ENCODE measurements at regions not wholly inside any gene's neighbourhood (a gene's known extent, or its start where the extent isn't known, plus 50 kb on each side); places are given as distances from the start of the nearest gene placed in this dataset.

GRCh38 chr4:96097040-96097607 lies 257.2 kb downstream of the PDHA2 start:
- intact Hi-C loops (cut with micrococcal nuclease): no loop called here

GRCh38 chr4:96097693-96098092 lies 257.8 kb downstream of the PDHA2 start:
- ChIA-PET CTCF (interaction anchor here (1.1 to 1.3 kb wide), 2 partner anchors 10 to 11 kb away, joined by 3 read pairs; no protein-coding TSS in a partner anchor), POLR2A (no interaction called here)
- intact Hi-C loops (cut with micrococcal nuclease) (no loop called here), dilution Hi-C loops (cut with MboI; ENCODE audit: extremely low pct_ligation_motif_present, low sequenced_read_pairs) (no loop called here)
- Histone ChIP-seq H3K79me2 (ENCODE audit: control insufficient read depth, insufficient read depth, low read length) (no peaks in the 10 kb centered on the region), H3K36me3 (ENCODE audit: control insufficient read depth in 2 of 2, extremely low read depth in 1 of 2, insufficient read depth in 2 of 2, low read length in 2 of 2) (no peaks in the 10 kb centered on the region), H3K27ac (ENCODE audit: insufficient read depth, low read depth, low read length) (no peak overlapping the region), H3K4me2 (ENCODE audit: insufficient read depth, low read length) (no peak overlapping the region), H3K9me3 (replicated peaks; ENCODE audit: control insufficient read depth, insufficient read depth, low read length) (no peaks in the 10 kb centered on the region), H3K9me1 (replicated peaks; ENCODE audit: control insufficient read depth, extremely low read depth, insufficient read depth, low read length) (no peaks in the 10 kb centered on the region), H3K9ac (replicated peaks; ENCODE audit: extremely low read depth, insufficient read depth, low read length) (no peak overlapping the region), H2AFZ (ENCODE audit: low read depth, low read length) (no peak overlapping the region), H3K27me3 (ENCODE audit: control insufficient read depth in 2 of 2, insufficient read depth in 2 of 2, low read length in 2 of 2) (no peaks in the 10 kb centered on the region), H3K4me1 (ENCODE audit: control insufficient read depth, extremely low read depth, insufficient read depth, low read length) (peaks cover 2% of the 10 kb centered on the region), H3K4me3 (replicated peaks in 1 of 3; ENCODE audit: insufficient read depth in 1 of 3, low read depth in 1 of 3, low read length in 3 of 3) (no peak overlapping the region), H4K20me1 (replicated peaks; ENCODE audit: control insufficient read depth, extremely low read depth, insufficient read depth, low read length) (no peaks in the 10 kb centered on the region)
- no peak for TF ChIP-seq CTCF (IDR thresholded peaks at IDR 0.05; ENCODE audit: extremely low read depth in 1 of 2, insufficient read depth in 1 of 2, low read depth in 1 of 2, low read length in 2 of 2)
- no peak for TF ChIP-seq MYC (IDR thresholded peaks at IDR 0.05; ENCODE audit: low read depth, low read length)
- no peak for TF ChIP-seq POLR2A (IDR thresholded peaks at IDR 0.05; ENCODE audit: low read depth, low read length)
- TF ChIP-seq GATA2 (IDR thresholded peaks at IDR 0.05; ENCODE audit: insufficient read depth, insufficient read length, low read depth, low read length): no peak
- no peak for TF ChIP-seq FOS (IDR thresholded peaks at IDR 0.05; ENCODE audit: borderline replicate concordance, insufficient read depth, low read length)
- no peak for TF ChIP-seq JUN (IDR thresholded peaks at IDR 0.05; ENCODE audit: borderline replicate concordance, insufficient read depth, insufficient read length, low read depth)
- TF ChIP-seq EZH2 (IDR thresholded peaks at IDR 0.05; ENCODE audit: borderline replicate concordance, low read depth, low read length, severe bottlenecking): no peak
- TF ChIP-seq MAX (IDR thresholded peaks at IDR 0.05; ENCODE audit: insufficient read depth, insufficient read length): no peak
- TF ChIP-seq POLR2AphosphoS5 (IDR thresholded peaks at IDR 0.05; ENCODE audit: insufficient read depth, low read depth, low read length): no peak
- BruUV-seq (replicated peaks): no TSS peak
- DNase-seq (ENCODE audit: low read depth, low spot score): no peak
- FAIRE-seq: no peak

More at GRCh38 chr4:96097040-96097607, 257.2 kb downstream of the PDHA2 start:
- POLR2A ChIA-PET: no interaction called here
- FAIRE-seq: no peak
- Histone ChIP-seq H3K4me3 (replicated peaks in 1 of 3; ENCODE audit: insufficient read depth in 1 of 3, low read depth in 1 of 3, low read length in 3 of 3) (no peak overlapping the region), H3K27me3 (ENCODE audit: control insufficient read depth in 2 of 2, insufficient read depth in 2 of 2, low read length in 2 of 2) (no peaks in the 10 kb centered on the region), H4K20me1 (replicated peaks; ENCODE audit: control insufficient read depth, extremely low read depth, insufficient read depth, low read length) (no peaks in the 10 kb centered on the region), H3K27ac (ENCODE audit: insufficient read depth, low read depth, low read length) (no peak overlapping the region), H3K36me3 (ENCODE audit: control insufficient read depth in 2 of 2, extremely low read depth in 1 of 2, insufficient read depth in 2 of 2, low read length in 2 of 2) (no peaks in the 10 kb centered on the region), H3K9me3 (replicated peaks; ENCODE audit: control insufficient read depth, insufficient read depth, low read length) (no peaks in the 10 kb centered on the region), H3K9ac (replicated peaks; ENCODE audit: extremely low read depth, insufficient read depth, low read length) (no peak overlapping the region), H3K4me2 (ENCODE audit: insufficient read depth, low read length) (no peak overlapping the region), H3K79me2 (ENCODE audit: control insufficient read depth, insufficient read depth, low read length) (no peaks in the 10 kb centered on the region), H3K4me1 (ENCODE audit: control insufficient read depth, extremely low read depth, insufficient read depth, low read length) (no peaks in the 10 kb centered on the region), H3K9me1 (replicated peaks; ENCODE audit: control insufficient read depth, extremely low read depth, insufficient read depth, low read length) (no peaks in the 10 kb centered on the region), H2AFZ (ENCODE audit: low read depth, low read length) (no peak overlapping the region)
- TF ChIP-seq CTCF (IDR thresholded peaks at IDR 0.05; ENCODE audit: extremely low read depth in 1 of 2, insufficient read depth in 1 of 2, low read depth in 1 of 2, low read length in 2 of 2) (no peak), GATA2 (IDR thresholded peaks at IDR 0.05; ENCODE audit: insufficient read depth, insufficient read length, low read depth, low read length) (no peak)
- BruUV-seq (replicated peaks): no TSS peak
- CTCF ChIA-PET: interaction anchor here (1.1 to 1.3 kb wide), 2 partner anchors 9 to 11 kb away, joined by 3 read pairs; no protein-coding TSS in a partner anchor
- no peak for DNase-seq (ENCODE audit: low read depth, low spot score)
- dilution Hi-C loops (cut with MboI; ENCODE audit: extremely low pct_ligation_motif_present, low sequenced_read_pairs): no loop called here
